ENCODE measurements at regions not wholly inside any gene's neighbourhood (a gene's known extent, or its start where the extent isn't known, plus 50 kb on each side); places are given as distances from the start of the nearest gene placed in this dataset.

- no peak for DNase-seq
Measured at GRCh38 chr9:81532251-81532650, 157.1 kb downstream of the TLE1 start.

GRCh38 chr9:81531511-81531910 is 157.8 kb downstream of the TLE1 start:
- no peak for DNase-seq

GRCh38 chr9:81530846-81531245 is 158.5 kb downstream of the TLE1 start:
- no peak for DNase-seq

- no peak for DNase-seq
Measured at GRCh38 chr9:81530310-81530810, 159.0 kb downstream of the TLE1 start.

GRCh38 chr9:81529556-81530193 is 159.7 kb downstream of the TLE1 start:
- DNase-seq: no peak

- no peak for DNase-seq
Measured at GRCh38 chr9:81526587-81526986, 162.8 kb downstream of the TLE1 start.

- DNase-seq: no peak
Measured at GRCh38 chr9:81522716-81523551, 166.4 kb downstream of the TLE1 start.

- DNase-seq: no peak
Measured at GRCh38 chr9:81521892-81522291, 167.5 kb downstream of the TLE1 start.

GRCh38 chr9:81519816-81520495 is 169.4 kb downstream of the TLE1 start:
- no peak for DNase-seq

- DNase-seq: no peak
Measured at GRCh38 chr9:81517954-81518353, 171.4 kb downstream of the TLE1 start.

- DNase-seq: no peak
Measured at GRCh38 chr9:81513059-81513458, 176.3 kb downstream of the TLE1 start.

GRCh38 chr9:81512641-81513040 is 176.7 kb downstream of the TLE1 start:
- DNase-seq: no peak

GRCh38 chr9:81508476-81508875 is 180.9 kb downstream of the TLE1 start:
- no peak for DNase-seq

GRCh38 chr9:81506941-81507864 is 182.1 kb downstream of the TLE1 start:
- no peak for DNase-seq

GRCh38 chr9:81499594-81499993 is 189.8 kb downstream of the TLE1 start:
- no peak for DNase-seq

GRCh38 chr9:81499021-81499454 is 190.3 kb downstream of the TLE1 start:
- no peak for DNase-seq

- DNase-seq: no peak
Measured at GRCh38 chr9:81498576-81498975, 190.8 kb downstream of the TLE1 start.

- DNase-seq: no peak
Measured at GRCh38 chr9:81497091-81497490, 192.3 kb downstream of the TLE1 start.

- no peak for DNase-seq
Measured at GRCh38 chr9:81492710-81493447, 196.5 kb downstream of the TLE1 start.

- no peak for DNase-seq
Measured at GRCh38 chr9:81490605-81491331, 198.6 kb downstream of the TLE1 start.

- no peak for DNase-seq
Measured at GRCh38 chr9:81489046-81489445, 200.3 kb downstream of the TLE1 start.

Data from T-helper 1 cell (primary cell).